Kidney epithelial cell (primary cell): ENCODE measurements at regions not wholly inside any gene's neighbourhood (a gene's known extent, or its start where the extent isn't known, plus 50 kb on each side); places are given as distances from the start of the nearest gene placed in this dataset.

Source experiments
- DNase-seq: peaks from one replicate; pipeline ENCODE4 v3.0.0-alpha.2; 2010; ENCODE audit warnings: low read depth
- H3K27me3 ChIP-seq: 2 replicates; pipeline ENCODE4 v1.6.0; 2011; ENCODE audit warnings: low read length; ENCODE audit not compliant: control insufficient read depth, insufficient read depth
- H3K36me3 ChIP-seq: 2 replicates; pipeline ENCODE4 v1.5.1; 2011; ENCODE audit warnings: low read length; ENCODE audit not compliant: control insufficient read depth, insufficient read depth
- H3K4me3 ChIP-seq: 2 replicates; pipeline ENCODE4 v1.5.1; 2011; ENCODE audit warnings: low read depth, mild to moderate bottlenecking, control low read depth, low read length
- CTCF ChIP-seq: IDR thresholded peaks from 2 replicates; pipeline ENCODE4 v1.5.1; 2011; ENCODE audit warnings: mild to moderate bottlenecking, moderate library complexity, low read length, control low read depth, inconsistent platforms; ENCODE audit not compliant: insufficient read depth, poor library complexity, severe bottlenecking

DNA sequence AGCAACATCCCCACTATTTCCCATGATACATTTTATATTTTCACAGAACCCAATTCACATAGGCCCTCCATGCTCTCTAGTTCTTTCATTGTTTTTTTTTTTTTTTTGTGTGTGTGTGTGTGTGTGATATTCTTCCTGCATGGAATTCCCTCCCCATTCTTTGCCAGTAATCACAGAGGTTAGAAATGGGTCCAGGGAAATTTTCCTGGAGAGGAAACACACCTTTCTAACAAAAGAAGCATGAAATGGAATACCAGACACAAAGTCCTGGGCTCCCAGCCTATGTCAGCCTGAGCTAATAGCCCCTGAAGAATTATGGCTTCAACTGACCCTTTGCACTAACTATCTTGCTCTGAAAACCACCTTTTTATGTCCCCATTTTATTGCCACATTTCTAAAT, 194.2 kb upstream of the NT5E start:
- Histone ChIP-seq H3K36me3 (no peaks in the 10 kb centered on the region), H3K4me3 (no peak overlapping the region), H3K27me3 (no peaks in the 10 kb centered on the region)
- no peak for TF ChIP-seq CTCF
- DNase-seq: no peak

GRCh38 chr6:85252552-85252951, 197.3 kb upstream of the NT5E start:
- DNase-seq: no peak
- no peaks in the 10 kb centered on the region for H3K36me3 ChIP-seq
- TF ChIP-seq CTCF: no peak
- no peaks in the 10 kb centered on the region for H3K27me3 ChIP-seq
- H3K4me3 ChIP-seq: no peak overlapping the region

DNA sequence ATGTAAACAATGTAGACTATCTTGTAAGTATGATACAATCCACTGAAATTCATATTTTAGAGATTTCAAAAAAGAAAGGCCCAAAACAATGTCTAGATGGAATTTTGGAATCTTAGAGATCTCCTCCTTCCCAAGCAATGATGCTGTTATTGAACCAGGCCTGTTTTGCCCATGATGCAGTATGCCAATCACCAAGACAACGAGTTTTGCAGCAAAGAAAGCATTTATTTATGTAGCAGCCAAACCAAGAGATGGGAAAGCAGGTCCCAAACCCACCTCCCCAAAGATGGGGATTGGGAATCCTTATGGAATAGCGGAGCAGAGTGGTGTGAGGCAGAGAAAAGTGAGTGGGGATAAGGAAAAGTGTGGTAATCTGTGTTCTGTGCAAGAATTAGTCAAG, 197.8 kb upstream of the NT5E start:
- Histone ChIP-seq H3K4me3 (no peak overlapping the region), H3K36me3 (no peaks in the 10 kb centered on the region), H3K27me3 (no peaks in the 10 kb centered on the region)
- no peak for DNase-seq
- TF ChIP-seq CTCF: no peak

GRCh38 chr6:85251300-85251699, 198.6 kb upstream of the NT5E start:
- no peak for TF ChIP-seq CTCF
- no peak for DNase-seq
- Histone ChIP-seq H3K27me3 (no peaks in the 10 kb centered on the region), H3K36me3 (no peaks in the 10 kb centered on the region), H3K4me3 (no peak overlapping the region)

DNA sequence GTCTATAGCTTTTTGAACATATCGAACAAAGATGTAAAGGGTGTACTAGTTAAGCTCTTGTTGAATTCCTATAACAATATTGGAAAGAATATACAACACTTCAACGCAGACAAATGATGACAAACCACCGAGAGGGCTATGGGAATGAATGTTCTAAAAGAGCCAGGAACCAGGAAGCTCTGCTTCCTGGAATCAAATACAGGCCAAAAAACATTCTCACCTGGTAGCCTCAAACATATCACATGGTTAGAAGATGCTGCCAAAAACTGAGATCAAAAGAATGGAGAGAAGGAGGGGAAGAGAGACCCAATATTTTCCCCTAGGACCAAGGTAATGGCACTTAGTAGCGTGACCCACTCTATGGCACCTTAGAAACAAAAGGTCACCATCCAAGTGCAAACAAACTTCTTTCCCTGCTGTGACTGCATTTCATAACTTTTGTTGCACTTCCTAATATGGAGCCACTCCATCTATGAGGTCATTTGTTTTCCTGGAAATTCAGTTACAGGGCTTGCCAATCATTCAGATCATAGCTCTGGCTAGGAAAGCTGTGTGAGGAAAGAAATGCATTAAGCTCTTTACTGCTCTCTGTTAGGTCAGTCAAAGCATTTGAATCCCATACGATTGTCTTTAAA, 199.2 kb upstream of the NT5E start:
- no peaks in the 10 kb centered on the region for H3K36me3 ChIP-seq
- H3K27me3 ChIP-seq: no peaks in the 10 kb centered on the region
- no peak overlapping the region for H3K4me3 ChIP-seq
- TF ChIP-seq CTCF: no peak
- no peak for DNase-seq

DNA sequence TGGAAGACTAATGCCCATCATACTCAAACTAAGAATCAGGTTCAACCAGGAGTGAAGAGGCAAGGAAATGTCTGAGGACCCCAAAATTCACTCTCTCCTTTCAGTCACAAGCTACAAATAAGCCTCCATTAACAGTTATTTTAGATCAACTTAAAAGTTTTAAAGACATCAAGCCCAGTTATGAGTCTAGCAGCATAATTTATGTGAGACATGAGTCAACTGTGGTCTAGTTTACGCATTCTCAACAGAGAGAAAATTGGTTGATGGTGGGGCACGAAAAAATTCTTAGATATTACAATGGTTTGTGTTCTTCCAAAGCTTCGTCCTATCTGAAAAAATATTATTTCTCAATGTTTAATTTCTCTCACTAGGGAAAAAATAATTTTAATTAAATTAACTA, 204.9 kb upstream of the NT5E start:
- TF ChIP-seq CTCF: no peak
- DNase-seq: no peak
- no peak overlapping the region for H3K4me3 ChIP-seq
- H3K27me3 ChIP-seq: no peaks in the 10 kb centered on the region
- no peaks in the 10 kb centered on the region for H3K36me3 ChIP-seq
